Skin of body (tissue), 1 donor: ENCODE measurements at regions not wholly inside any gene's neighbourhood (a gene's known extent, or its start where the extent isn't known, plus 50 kb on each side); places are given as distances from the start of the nearest gene placed in this dataset.

Experiments
- DNase-seq: peaks from one replicate; lab custom pipeline; 2025; lab: John Stamatoyannopoulos, UW

DNA sequence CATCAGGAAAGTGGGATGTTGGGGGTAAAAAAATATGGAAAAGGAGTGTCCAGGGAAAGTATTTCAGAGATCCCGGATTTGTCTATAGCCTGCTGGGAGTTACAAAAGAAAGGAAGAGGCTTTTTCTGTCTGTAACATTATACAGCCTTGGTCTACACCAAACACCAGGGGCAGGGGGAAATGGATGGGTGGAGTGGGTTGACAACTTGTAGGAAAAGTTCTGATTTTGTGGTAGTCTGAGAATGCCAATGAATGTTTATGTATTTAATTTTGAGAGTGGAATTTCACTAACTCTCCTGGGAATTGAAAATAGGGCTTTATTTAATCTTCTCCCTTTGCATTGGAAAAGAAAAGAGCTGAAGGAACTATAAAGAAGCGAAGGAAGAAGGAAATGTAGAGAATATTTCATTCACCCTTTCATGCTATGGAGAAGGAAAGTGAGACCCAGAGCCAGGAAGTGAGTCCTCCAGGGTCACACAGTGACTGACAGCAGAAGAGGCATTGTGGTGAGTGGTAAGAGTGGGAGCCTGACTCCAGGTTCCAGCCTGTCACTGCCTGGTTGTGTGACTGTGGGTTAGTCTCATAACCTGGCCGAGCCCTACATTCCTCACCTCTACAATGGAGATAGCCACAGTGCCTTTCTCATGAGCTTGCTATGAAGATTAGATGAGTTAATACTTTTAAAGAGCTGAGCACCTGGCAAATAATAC is 346.3 kb upstream of the TNP1 start:
- no peak for DNase-seq

DNA sequence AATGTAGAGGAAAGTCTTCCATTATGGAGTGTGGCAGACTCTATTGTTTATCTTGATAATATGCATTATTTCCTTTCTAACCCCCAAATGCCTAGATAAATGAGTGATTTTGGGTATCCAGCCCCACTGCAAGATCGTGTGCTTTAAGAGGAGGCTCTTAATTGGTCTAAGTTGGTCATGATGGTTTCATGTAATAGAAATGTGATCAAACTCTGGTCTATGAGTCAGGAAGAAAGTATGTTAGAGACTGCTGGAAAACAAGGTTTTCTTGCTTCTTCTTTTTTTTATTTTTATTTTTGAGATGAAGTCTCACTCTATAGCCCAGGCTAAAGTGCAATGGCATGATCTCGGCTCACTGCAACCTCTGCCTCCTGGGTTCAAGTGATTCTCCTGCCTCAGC is 344.5 kb upstream of the TNP1 start:
- DNase-seq: no peak

DNA sequence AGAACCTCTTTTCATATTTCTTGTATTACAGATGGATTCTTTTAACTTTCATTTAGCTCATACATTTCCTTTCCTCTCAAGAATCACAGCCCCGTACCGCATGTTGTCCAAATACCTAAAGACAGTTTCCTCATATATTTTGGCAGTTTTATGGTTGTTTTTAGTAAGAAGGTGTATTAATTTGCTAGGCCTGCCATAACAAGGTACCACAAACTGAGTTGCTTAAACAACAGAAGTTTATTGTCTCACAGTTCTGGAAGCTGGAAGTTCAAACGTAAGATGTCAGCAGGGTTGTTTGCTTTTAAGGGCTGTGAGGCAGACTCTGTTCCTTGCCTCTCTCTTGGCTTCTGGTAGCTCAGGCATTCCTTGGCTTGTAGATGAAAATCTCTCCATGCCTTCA is 343.2 kb upstream of the TNP1 start:
- no peak for DNase-seq

DNA sequence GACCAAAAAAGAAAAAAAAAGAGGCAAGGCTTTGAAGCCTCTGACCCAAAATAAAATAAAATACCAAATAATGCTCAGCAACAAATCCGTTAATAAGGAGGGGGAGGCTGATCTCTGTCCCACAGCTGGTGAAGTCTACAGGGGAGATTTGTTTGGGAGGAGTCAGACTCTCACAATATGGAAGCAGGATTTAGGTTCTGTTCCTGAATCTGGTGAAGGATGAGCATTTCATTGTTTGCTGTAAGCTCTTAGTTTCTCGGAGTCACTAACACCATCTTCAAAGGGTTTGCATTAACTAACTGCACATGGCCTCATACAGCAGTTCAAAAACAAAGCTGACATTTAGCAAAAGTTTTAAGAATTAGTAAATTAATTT is 339.4 kb upstream of the TNP1 start:
- DNase-seq: peak; percentile 40

DNA sequence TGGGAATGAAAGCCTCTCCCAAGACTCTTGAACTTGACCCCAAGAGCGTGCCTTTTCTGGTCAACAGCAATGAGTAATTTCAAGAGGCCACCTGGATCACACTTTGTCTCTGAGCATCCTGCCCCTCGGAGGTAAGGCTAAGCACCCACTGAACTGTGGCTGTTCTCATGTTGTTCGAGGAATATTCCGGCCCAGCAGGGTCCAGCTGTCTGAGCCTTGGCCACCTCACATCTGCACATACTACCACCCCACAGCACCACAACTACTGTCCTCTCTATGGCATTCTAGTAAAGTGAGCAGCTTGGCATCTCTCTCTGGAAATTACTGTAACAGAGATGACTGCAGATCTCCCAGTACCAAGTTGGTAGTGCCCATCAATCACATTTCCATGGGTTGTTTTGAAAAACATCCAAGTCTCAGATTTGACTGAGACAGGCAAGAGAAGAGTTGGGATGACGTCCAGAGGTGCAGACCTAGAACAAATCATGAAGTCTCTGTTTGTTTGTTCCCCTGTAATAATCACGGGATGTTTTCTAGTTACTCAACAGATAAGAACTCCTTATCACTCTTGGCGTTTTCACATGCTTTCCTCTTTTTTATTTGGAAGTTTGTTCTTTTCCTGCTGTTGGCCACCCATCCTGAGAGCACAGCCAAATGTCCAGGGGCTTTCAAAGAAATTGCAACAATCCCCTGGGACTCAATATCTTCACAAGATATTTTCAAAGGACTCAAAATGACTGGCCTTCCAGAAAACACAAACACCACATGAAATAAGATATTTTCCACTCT is 336.0 kb upstream of the TNP1 start:
- DNase-seq: no peak

DNA sequence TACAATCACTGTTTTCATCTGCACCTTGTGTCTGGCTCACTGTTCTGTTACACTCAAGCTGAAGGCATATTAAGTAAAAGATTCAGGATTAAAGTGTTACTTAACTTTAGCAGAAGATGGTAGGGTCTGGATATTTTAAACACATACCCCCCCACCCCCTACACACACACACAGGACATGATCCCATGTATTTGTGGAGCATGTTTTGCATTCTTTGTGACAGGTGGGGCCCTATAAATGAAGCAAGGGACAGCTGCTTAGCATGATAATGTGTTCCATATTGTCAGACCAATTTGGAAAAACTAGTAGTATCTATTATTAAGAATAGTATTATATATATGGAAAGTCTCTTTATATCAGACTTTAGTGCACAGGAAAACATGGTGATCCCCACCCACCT is 335.2 kb upstream of the TNP1 start:
- no peak for DNase-seq

DNA sequence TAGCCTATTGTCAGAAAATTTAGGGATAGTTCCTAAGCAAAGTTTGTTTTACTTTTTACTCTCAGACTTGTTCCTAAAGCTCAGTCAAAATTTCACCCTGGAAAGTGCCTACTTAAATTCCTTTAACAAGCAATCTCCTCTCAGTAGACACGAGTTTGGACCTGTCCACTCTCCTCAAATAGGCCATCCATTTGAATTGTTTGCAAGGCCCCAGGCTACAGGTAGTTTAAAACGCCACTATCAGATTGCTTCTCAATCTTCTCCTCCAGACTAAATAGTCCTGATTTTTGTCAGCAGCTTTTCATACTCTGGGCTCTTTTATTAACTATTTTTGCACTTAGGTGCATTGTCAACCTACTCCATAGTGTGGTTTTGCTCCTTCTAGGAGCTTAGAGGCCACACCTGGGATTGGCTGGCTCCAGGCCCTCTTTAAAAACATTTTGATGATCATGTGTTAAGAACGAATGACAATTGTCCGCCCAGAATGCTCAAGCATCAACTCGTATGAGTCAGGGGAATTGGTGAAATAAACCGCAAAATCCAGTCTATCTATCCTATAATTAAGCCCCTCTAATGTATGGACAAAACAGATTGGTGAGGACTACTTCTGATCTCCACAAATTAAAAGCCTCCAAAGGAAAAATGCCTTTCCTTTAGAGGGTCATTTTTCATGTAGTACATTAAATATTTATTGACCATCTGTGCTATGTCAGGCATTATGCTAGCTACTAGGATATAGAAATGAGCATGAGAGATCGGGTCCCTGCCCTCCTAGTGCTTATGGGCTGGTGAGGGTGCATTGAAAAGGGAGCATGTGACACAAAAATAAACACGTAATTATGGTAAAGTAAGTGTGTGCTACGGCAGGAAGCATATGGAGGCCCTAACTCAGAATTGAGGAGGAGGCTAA is 333.8 kb upstream of the TNP1 start:
- DNase-seq: no peak

DNA sequence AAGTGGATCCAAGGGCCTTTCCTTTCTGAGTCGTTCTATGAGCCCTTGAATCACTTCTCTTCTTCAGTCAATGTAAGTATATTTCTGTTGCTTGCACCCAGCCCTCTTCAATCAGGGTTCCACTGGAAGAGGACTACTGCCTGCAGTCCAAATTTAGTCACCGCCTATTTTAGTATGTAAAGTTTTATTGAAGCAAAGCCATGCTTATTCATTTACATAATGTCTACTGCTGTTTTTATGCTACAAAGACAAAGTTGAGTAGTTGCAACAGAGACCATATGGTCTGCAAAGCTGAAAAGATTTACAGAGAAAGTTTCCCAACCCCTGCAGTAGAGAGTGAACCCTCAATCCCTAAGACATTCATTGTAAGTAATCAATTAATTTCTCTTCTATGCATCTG is 332.5 kb upstream of the TNP1 start:
- DNase-seq: no peak

DNA sequence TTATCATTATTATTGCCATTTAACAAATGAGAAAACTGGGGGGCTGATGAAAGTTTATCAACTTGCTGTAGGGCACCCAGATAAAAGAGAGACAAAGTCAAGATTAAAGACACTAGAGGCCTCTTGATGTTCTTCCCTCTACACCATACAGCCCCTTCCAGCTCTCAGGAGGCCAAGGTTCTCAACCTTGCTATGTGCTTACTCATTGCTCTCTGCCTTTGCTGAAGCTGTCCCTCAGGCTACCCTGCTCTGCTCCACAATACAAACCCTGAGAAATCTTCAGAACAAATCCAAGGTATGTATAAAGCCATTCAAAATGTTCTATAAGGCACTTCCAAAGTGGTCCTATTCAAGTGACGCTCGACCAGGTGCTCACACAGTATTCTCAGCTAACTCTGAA is 329.9 kb upstream of the TNP1 start:
- no peak for DNase-seq

DNA sequence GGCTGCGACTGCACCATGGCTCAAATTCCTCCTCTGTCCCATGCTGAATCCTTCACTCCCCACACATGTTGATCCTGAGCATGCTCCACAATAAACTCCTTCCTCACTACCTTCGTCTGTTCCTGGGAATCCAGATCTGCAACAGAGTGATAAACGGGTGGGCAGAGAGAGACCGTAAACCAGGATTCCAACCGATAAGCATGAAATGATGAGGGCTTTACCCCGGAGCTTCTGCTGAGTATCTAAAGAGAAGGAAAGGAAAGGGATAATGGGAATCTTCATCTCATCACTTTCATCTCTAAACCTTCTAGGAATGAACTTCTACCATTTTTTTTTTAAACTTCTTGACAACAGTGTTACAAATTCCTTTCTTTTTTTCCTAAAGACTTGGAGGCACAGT is 329.3 kb upstream of the TNP1 start:
- no peak for DNase-seq

DNA sequence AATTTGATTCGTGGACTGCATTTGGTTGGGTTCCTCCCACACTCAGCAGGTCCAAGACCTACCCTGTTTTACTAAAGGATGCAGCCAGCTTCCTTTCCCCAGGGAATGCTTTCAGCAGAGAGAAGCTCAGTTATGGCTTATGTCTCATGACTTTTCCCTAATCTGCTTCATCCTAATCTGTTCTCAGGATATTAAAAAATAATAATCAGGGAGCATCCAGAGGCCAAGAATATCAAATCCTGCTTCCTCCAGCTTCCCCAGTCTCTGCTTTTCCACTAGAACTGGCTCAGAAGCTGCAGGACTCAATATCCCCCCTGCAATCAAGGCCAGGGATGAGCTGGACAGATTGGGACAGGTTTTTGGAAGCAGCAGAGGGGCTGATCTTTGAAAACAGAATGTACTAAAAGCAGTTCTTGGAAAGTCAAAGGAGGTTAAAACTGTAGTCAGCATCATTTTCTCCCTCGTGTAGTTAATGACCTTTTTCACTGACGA is 326.9 kb upstream of the TNP1 start:
- peak; percentile 50 for DNase-seq

DNA sequence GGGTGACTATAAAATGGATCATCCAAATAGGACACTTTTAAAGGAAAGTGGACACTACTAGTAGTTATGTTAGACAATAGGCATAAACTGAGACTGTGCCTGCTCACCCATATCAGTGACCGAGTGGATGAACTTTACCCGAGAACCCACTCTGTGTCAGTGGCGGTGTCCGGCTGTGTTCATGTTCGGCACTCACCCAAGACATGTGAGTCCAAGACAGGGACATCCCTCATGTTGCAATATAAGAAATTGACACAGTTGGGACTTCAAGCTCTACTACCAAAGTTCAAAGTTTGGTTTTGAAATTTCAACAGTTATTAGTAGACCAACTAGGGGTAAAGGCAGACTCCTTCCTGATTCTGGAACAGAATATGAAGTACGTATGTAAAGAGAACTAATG is 326.3 kb upstream of the TNP1 start:
- no peak for DNase-seq

DNA sequence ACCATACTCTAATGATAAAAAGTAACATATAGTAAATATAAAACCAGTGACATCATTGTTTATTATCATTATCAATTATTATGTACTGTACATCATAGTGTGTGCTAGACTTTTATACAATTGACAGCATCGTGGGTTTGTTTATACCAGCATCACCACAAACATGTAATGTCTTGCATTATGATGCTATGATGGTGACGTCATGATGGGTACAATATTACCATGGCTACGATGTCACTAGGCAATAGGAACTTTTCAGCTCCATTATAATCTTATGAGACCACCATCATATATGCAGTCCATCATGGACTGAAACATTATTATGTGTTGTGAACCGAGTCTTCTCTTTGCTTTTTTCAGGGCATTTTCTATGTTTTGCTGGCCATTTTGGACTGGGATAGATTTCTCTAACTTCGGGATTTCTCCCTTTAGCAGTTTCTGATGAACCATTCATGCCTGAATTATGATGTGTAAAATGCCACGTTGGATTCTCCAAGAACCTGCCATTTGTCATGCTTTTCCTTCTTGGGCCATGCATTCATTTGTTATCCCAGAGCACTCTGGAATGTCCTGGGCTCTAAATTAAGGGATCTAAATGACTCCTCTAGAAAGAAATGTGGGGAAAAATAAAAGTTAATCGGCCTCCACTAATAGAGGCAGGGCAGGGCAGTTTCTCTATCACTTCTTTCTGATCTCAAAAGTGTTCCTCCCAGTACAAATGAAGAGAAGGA is 325.6 kb upstream of the TNP1 start:
- no peak for DNase-seq

DNA sequence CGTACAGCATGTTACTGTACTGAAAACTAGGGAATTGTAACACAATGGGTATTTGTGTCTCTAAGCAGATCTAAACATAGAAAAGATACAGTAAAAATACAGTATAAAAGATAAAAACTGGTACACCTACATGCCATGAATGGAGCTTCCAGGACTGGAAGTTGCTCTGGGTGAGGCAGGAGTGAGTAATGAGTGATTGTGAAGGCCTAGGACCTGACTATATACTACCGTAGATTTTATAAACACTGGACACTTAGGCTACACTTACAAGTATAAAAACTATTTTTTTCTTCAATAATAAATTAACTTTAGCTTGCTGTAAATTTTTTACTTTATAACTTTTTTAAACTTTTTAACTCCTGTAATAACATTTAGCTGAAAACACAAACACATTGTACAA is 324.4 kb upstream of the TNP1 start:
- no peak for DNase-seq

DNA sequence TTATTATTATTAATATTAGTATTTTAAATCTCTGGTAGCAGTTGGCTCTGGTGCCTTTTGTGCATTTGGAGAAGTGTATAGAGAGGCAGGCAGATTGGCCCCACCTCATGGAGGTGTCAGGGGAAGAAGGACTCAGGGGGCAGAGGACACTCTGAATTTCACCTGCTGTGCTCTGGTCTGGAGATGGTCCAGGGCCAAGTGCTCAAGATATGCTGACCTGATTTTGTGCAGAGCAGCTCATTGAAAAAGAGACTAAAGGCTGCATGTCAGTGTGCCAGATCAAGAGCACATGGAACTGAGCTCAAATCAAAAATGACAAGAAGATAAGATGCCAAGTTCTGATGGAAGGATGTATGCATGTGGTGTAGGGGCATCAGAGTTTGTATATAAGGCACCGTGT is 323.6 kb upstream of the TNP1 start:
- no peak for DNase-seq

DNA sequence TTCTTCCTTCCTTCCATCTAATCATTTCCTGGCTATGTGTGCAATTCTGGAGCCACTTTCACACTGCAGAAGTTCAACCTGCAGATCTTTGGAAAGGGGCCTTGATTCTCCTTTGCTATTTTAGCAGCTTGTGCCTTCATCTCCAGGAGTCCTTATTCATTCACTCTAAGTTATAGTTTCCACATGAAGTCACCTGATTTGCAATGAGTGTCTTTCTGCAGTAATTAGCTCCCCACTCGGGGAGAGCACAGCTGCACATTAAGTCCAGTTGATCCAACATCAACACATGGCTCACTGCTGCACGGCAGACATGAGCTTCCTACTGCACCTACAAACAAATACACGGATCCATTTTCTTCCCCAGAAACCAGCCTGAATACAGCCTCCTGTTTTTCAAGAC is 323.1 kb upstream of the TNP1 start:
- no peak for DNase-seq

DNA sequence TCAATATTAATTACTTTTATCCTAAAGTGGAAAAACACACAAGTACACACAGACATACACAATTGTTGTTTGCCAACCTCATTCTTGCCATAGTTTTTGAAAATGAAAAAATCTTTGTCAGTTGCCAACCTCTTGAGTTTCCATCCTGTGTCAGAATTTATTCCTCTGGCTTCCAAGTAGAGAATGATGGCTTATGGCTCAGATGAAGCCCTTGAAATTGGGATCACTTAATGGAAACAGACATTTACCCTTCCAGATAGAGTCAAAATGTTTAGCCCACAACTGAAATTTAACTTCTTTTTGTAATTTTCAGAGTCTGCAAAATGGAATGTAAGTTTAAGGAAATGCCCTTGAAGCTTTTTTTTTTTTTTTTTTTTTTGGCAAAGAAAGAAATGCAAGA is 321.6 kb upstream of the TNP1 start:
- no peak for DNase-seq

DNA sequence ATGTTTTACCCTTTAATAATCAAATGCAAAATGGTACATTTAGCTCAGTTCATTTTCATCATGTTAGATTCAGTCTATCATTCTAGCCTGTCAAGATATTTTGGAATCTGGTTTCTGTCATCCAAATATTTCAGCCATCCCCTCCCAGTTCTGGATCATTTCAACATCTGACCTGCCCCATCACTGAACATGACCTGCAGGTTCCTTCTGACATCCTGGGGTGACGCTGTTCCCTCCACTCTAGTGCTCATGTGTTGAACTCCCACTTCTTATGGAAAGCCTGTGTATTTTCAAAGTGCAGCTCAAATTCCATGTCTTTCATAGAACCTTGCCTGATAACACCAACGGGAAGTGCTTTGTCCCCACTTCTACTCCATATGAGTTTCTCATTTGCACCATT is 320.0 kb upstream of the TNP1 start:
- no peak for DNase-seq

DNA sequence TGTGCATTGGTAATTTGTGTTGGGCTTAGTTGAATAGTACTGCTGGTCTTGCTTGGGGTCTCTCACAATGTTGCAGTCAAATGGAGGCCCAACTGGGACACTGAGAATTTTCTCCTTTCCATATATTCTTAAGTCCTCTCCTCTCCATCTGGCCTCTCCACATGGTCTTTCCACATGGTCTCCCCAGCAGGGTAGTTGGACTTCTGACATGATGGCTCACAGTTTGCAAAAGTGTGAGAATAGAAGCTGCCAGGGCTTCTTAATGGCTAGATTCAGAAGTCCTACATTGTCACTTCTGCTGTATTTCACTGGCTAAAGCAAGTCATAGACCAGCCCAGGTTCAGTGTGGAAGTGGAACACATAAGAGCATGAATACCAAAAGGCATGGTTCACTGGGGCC is 318.5 kb upstream of the TNP1 start:
- DNase-seq: no peak

DNA sequence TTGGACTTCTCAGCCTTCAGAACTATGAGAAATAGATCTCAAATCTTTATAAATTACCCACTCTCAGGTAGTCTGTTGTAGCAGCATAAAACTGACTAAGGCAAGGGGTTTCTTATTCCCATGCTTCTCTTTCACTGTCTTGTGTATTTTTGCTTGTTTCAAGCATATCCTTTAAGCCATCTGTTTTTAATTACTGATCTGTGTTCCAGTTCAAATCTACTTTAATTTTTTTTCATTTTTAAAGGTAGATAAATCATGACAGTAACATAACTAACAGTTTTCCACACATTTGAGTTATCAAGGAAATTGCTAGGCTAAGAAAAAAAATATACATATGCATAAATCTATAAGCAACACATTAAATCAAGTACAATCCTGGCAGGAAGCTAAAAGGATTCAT is 317.9 kb upstream of the TNP1 start:
- DNase-seq: no peak

DNA sequence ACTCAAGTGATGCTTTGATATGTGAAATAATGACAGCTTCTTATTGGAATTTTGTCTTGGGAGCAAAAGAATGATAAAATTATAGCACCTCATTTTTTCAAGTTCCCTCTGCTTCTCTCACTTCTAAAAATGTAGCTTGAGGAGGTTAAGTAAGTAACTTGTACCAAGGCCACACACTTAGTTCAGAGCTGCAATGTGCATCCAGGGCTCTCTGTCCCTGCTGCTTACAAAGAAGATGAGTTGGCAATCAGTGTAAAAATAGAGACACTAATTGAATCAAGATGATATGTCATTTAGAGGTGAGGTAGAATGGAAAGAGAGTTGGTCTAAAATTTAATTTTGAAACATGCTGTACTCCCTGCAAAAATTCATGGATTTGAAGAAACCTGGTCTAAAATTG is 312.0 kb upstream of the TNP1 start:
- DNase-seq: no peak
